ENCODE measurements at regions not wholly inside any gene's neighbourhood (a gene's known extent, or its start where the extent isn't known, plus 50 kb on each side); places are given as distances from the start of the nearest gene placed in this dataset.

DNA sequence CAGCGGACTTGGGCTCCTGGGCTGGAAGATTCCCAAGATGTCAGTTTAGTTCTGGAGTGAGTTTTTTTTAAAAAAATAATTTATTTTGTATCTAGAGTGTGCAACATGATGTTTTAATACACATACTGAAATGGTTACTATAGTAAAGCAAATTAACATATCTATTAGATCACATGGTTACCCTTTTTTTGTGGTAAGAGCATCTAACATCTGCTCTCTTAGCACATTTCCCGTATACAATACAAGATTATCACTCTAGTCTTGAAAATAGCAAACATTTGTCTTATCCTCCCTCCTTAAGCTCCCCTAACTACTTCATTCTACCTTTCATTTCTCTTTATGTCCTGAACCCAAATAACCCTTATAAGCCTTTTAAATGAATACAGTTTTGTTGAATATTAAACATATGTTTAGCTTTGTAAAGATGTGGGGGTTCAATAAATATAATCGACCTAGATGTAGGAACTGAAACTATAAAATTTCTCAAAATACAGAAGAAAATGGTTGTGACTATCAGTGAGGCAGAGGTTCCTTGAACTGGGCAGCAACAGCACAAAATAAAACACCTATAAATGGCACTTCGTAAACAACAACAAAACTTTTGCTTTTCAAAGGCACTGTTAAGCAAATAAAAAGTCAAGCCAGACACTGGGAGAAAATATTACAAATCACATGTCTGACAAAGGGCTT is 466.6 kb downstream of the FGF9 start:
- TF ChIP-seq, protein P1, sequence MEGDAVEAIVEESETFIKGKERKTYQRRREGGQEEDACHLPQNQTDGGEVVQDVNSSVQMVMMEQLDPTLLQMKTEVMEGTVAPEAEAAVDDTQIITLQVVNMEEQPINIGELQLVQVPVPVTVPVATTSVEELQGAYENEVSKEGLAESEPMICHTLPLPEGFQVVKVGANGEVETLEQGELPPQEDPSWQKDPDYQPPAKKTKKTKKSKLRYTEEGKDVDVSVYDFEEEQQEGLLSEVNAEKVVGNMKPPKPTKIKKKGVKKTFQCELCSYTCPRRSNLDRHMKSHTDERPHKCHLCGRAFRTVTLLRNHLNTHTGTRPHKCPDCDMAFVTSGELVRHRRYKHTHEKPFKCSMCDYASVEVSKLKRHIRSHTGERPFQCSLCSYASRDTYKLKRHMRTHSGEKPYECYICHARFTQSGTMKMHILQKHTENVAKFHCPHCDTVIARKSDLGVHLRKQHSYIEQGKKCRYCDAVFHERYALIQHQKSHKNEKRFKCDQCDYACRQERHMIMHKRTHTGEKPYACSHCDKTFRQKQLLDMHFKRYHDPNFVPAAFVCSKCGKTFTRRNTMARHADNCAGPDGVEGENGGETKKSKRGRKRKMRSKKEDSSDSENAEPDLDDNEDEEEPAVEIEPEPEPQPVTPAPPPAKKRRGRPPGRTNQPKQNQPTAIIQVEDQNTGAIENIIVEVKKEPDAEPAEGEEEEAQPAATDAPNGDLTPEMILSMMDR (IDR thresholded peaks at IDR 0.05 in 2 of 3, conservative IDR thresholded peaks at IDR 0.05 in 1 of 3; ENCODE audit: insufficient read depth in 2 of 3, low read depth in 1 of 3, low read length in 3 of 3) = no peak
- no peak for TF ChIP-seq ZNF143 (CRISPR knock-in tag; IDR thresholded peaks at IDR 0.05)
- TF ChIP-seq RFX7 (CRISPR knock-in tag; IDR thresholded peaks at IDR 0.05) = no peak
- TF ChIP-seq TAF1 (IDR thresholded peaks at IDR 0.05; ENCODE audit: control insufficient read depth, extremely low read depth, insufficient read depth, low read length, severe bottlenecking) = no peak
- TF ChIP-seq ZNF133 (CRISPR knock-in tag; IDR thresholded peaks at IDR 0.05) = no peak
- TF ChIP-seq ZNF12 (CRISPR knock-in tag; IDR thresholded peaks at IDR 0.05) = no peak
- TF ChIP-seq SP1 (CRISPR knock-in tag; IDR thresholded peaks at IDR 0.05) = no peak
- TF ChIP-seq POLR2AphosphoS2 (IDR thresholded peaks at IDR 0.05; ENCODE audit: low read length) = no peak
- TF ChIP-seq, protein P2, sequence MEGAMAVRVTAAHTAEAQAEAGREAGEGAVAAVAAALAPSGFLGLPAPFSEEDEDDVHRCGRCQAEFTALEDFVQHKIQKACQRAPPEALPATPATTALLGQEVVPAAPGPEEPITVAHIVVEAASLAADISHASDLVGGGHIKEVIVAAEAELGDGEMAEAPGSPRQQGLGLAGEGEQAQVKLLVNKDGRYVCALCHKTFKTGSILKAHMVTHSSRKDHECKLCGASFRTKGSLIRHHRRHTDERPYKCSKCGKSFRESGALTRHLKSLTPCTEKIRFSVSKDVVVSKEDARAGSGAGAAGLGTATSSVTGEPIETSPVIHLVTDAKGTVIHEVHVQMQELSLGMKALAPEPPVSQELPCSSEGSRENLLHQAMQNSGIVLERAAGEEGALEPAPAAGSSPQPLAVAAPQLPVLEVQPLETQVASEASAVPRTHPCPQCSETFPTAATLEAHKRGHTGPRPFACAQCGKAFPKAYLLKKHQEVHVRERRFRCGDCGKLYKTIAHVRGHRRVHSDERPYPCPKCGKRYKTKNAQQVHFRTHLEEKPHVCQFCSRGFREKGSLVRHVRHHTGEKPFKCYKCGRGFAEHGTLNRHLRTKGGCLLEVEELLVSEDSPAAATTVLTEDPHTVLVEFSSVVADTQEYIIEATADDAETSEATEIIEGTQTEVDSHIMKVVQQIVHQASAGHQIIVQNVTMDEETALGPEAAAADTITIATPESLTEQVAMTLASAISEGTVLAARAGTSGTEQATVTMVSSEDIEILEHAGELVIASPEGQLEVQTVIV (CRISPR knock-in tag; IDR thresholded peaks at IDR 0.05; ENCODE audit: borderline replicate concordance) = no peak
- TF ChIP-seq ZBED1 (IDR thresholded peaks at IDR 0.05) = no peak
